H1 (cell line): ENCODE measurements at regions not wholly inside any gene's neighbourhood (a gene's known extent, or its start where the extent isn't known, plus 50 kb on each side); places are given as distances from the start of the nearest gene placed in this dataset.

Experiments
- GTF2F1 ChIP-seq: IDR thresholded peaks from 2 replicates; pipeline ENCODE4 v1.6.1; 2012; ENCODE audit warnings: low read depth, low read length, improper control_type of control experiment, borderline replicate concordance
- KDM1A ChIP-seq: fragments of 200-600, 300-600 bp; sonication (generic); IDR thresholded peaks from 2 replicates; pipeline ENCODE4 v1.7.1; 2016; ENCODE audit warnings: mild to moderate bottlenecking, low read length, borderline replicate concordance
- KDM5A ChIP-seq: fragments of 200-600 bp; IDR thresholded peaks from 2 replicates; pipeline ENCODE4 v1.7.1; 2012; ENCODE audit warnings: mild to moderate bottlenecking, low read length, inconsistent platforms, mixed read lengths
- SP1 ChIP-seq: IDR thresholded peaks from 2 replicates; pipeline ENCODE4 v1.6.1; 2011; ENCODE audit warnings: low read depth, low read length
- SP2 ChIP-seq: IDR thresholded peaks from 2 replicates; pipeline ENCODE4 v1.6.1; 2012; ENCODE audit warnings: mild to moderate bottlenecking, low read length, inconsistent platforms
- USF2 ChIP-seq: IDR thresholded peaks from 2 replicates; pipeline ENCODE4 v1.6.1; 2011; ENCODE audit warnings: low read length, improper control_type of control experiment

DNA sequence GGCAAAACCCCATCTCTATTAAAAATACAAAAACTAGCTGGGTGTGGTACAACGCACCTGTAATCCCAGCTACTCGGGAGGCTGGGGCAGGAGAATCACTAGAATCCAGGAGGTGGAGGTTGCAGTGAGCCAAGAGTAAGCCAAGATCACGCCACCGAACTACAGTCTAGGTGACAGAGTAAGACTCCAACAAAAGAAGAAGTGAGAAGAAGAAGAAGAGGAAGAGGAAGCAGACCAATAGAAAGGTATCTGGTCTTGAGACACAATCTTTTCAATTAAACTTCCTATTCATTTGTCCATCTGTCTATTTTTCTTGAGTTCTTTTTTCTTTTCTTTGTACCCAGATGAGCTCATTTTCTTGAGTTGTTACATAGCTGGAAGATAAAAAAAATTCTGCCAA lies 55.7 kb upstream of the ACADM start (continued):
- TF ChIP-seq GTF2F1 (no peak), SP2 (no peak), KDM1A (no peak), KDM5A (no peak), SP1 (no peak), USF2 (no peak)
- TF ChIP-seq, all 59 proteins: peak for 0
